NB4 (cell line): ENCODE measurements at regions not wholly inside any gene's neighbourhood (a gene's known extent, or its start where the extent isn't known, plus 50 kb on each side); places are given as distances from the start of the nearest gene placed in this dataset.

Source experiments
- DNase-seq: peaks from one replicate; pipeline ENCODE4 v3.0.0; 2010; ENCODE audit warnings: low read depth
- H3K4me3 ChIP-seq: one replicate; pipeline ENCODE4 v1.5.1; 2011; ENCODE audit warnings: mild to moderate bottlenecking, low read depth, low read length, moderate library complexity
- CTCF ChIP-seq: IDR thresholded peaks from one replicate; pipeline ENCODE4 v1.5.1; 2012; ENCODE audit warnings: low read depth, low read length
- MAX ChIP-seq: IDR thresholded peaks from 2 replicates; pipeline ENCODE4 v1.6.1; 2011; ENCODE audit warnings: low read depth, low read length
- MYC ChIP-seq: IDR thresholded peaks from 2 replicates; pipeline ENCODE4 v1.6.1; 2011; ENCODE audit warnings: low read depth, low read length
- POLR2A ChIP-seq: IDR thresholded peaks from 2 replicates; pipeline ENCODE4 v1.6.1; 2011; ENCODE audit warnings: mild to moderate bottlenecking; ENCODE audit not compliant: insufficient read length; ENCODE audit errors: extremely low read depth

GRCh38 chr13:89227356-89227755 lies 1556.2 kb downstream of the SLITRK5 start:
- TF ChIP-seq POLR2A (no peak), MYC (no peak), CTCF (no peak), MAX (no peak)
- DNase-seq = no peak
- H3K4me3 ChIP-seq = no peak overlapping the region

- TF ChIP-seq POLR2A = no peak
- DNase-seq = no peak
- no peak overlapping the region for H3K4me3 ChIP-seq
These were observed 1567.3 kb downstream of the SLITRK5 start for GRCh38 chr13:89238496-89238895.

- DNase-seq = no peak
- H3K4me3 ChIP-seq = no peak overlapping the region
- TF ChIP-seq MAX = no peak
- no peak for TF ChIP-seq MYC
- TF ChIP-seq CTCF = no peak
These were observed 1568.4 kb downstream of the SLITRK5 start for GRCh38 chr13:89239361-89240127.

- no peak for TF ChIP-seq MYC
- TF ChIP-seq MAX = no peak
- no peak for TF ChIP-seq CTCF
- TF ChIP-seq POLR2A = no peak
- DNase-seq = no peak
- no peak overlapping the region for H3K4me3 ChIP-seq
These were observed 1584.8 kb downstream of the SLITRK5 start for GRCh38 chr13:89255844-89256406.

GRCh38 chr13:89267734-89268133 lies 1596.6 kb downstream of the SLITRK5 start:
- no peak for DNase-seq
- no peak for TF ChIP-seq MYC
- TF ChIP-seq POLR2A = no peak
- TF ChIP-seq CTCF = no peak
- no peak for TF ChIP-seq MAX

GRCh38 chr13:89269737-89270136 lies 1598.6 kb downstream of the SLITRK5 start:
- TF ChIP-seq MYC = no peak
- no peak for TF ChIP-seq MAX
- no peak for TF ChIP-seq CTCF
- no peak for TF ChIP-seq POLR2A
- DNase-seq = no peak
- H3K4me3 ChIP-seq = no peak overlapping the region

More at GRCh38 chr13:89267734-89268133, 1596.6 kb downstream of the SLITRK5 start:
- no peak overlapping the region for H3K4me3 ChIP-seq
